WTC11 (cell line): ENCODE measurements at regions not wholly inside any gene's neighbourhood (a gene's known extent, or its start where the extent isn't known, plus 50 kb on each side); places are given as distances from the start of the nearest gene placed in this dataset.

Source experiments
- ATAC-seq: fragments of 200-7000 bp; cut with Tn5 transposase; 2 replicates; pipeline ENCODE4 v1.10.0; 2021; ENCODE audit warnings: mild to moderate bottlenecking, moderate library complexity
- CTCF ChIA-PET: fragments of 300-600 bp; sonication (Branson Sonifier 250); formaldehyde crosslinking; loops from one replicate; lab custom pipeline; 2021; ENCODE audit warnings: antibody characterized with exemption; lab: Charles Lee
- POLR2A ChIA-PET: fragments of 350-600 bp; sonication (Branson Sonifier 250); formaldehyde crosslinking; loops from one replicate; lab custom pipeline; 2021; ENCODE audit warnings: antibody characterized with exemption; lab: Charles Lee
- DNase-seq: peaks from one replicate; pipeline ENCODE4 v3.0.0; 2021; ENCODE audit warnings: low spot score
- H3K27ac Mint-ChIP-seq: 2 replicates; pipeline ENCODE4 v1.8.0; 2021; ENCODE audit warnings: mixed read lengths
- H3K27me3 Mint-ChIP-seq: 2 replicates; pipeline ENCODE4 v1.8.0; 2021; ENCODE audit warnings: low read depth, mild to moderate bottlenecking, moderate library complexity, mixed read lengths
- H3K36me3 Mint-ChIP-seq: 2 replicates; pipeline ENCODE4 v1.8.0; 2021; ENCODE audit warnings: mixed read lengths
- H3K4me1 Mint-ChIP-seq: 2 replicates; pipeline ENCODE4 v1.8.0; 2022; ENCODE audit warnings: mixed read lengths
- H3K4me3 Mint-ChIP-seq: 2 replicates; pipeline ENCODE4 v1.8.0; 2021; ENCODE audit warnings: mild to moderate bottlenecking, moderate library complexity, mixed read lengths
- H3K9me3 Mint-ChIP-seq: 2 replicates; pipeline ENCODE4 v1.8.0; 2021; ENCODE audit warnings: mixed read lengths
- ATF1 ChIP-seq: sonication (generic); formaldehyde crosslinking; IDR thresholded peaks from 2 replicates; pipeline ENCODE4 v1.8.1; 2023; ENCODE audit warnings: mild to moderate bottlenecking, moderate library complexity, missing genetic modification reagents
- CBFB ChIP-seq: sonication (generic); formaldehyde crosslinking; IDR thresholded peaks from 2 replicates; pipeline ENCODE4 v1.8.1; 2022; ENCODE audit warnings: mild to moderate bottlenecking, low read depth, missing genetic modification reagents
- ELF4 ChIP-seq: sonication (generic); formaldehyde crosslinking; IDR thresholded peaks from 2 replicates; pipeline ENCODE4 v1.8.1; 2022; ENCODE audit warnings: low read depth, mild to moderate bottlenecking, moderate library complexity, missing genetic modification reagents
- EMX1 ChIP-seq: fragments of 250-450 bp; sonication (Bioruptor Pico); IDR thresholded peaks from 2 replicates; pipeline ENCODE4 v1.8.0; 2021; ENCODE audit warnings: mild to moderate bottlenecking
- FOXJ3 ChIP-seq: sonication (generic); formaldehyde crosslinking; IDR thresholded peaks from 2 replicates; pipeline ENCODE4 v1.9.0; 2021; ENCODE audit warnings: missing genetic modification reagents, mild to moderate bottlenecking, borderline replicate concordance
- JAZF1 ChIP-seq: fragments of 250-450 bp; sonication (Bioruptor Pico); IDR thresholded peaks from 2 replicates; pipeline ENCODE4 v1.9.0; 2021; ENCODE audit warnings: moderate library complexity, mild to moderate bottlenecking, inconsistent platforms
- JUN ChIP-seq: sonication (generic); formaldehyde crosslinking; IDR thresholded peaks from 2 replicates; pipeline ENCODE4 v1.8.0; 2023; ENCODE audit warnings: mild to moderate bottlenecking, missing genetic modification reagents
- MXD4 ChIP-seq: fragments of 250-450 bp; sonication (Bioruptor Pico); IDR thresholded peaks from 2 replicates; pipeline ENCODE4 v1.8.0; 2021; ENCODE audit warnings: mild to moderate bottlenecking, moderate library complexity, borderline replicate concordance
- NFYB ChIP-seq: sonication (generic); formaldehyde crosslinking; conservative IDR thresholded peaks from 2 replicates; pipeline ENCODE4 v1.8.0; 2022; ENCODE audit warnings: low read depth, missing genetic modification reagents
- NR1H2 ChIP-seq: sonication (generic); formaldehyde crosslinking; IDR thresholded peaks from 2 replicates; pipeline ENCODE4 v1.9.0; 2021; ENCODE audit warnings: mild to moderate bottlenecking, moderate library complexity, missing genetic modification reagents
- NR3C1 ChIP-seq: sonication (generic); formaldehyde crosslinking; conservative IDR thresholded peaks from 2 replicates; pipeline ENCODE4 v1.8.1; 2023; ENCODE audit warnings: low read depth, mild to moderate bottlenecking, missing genetic modification reagents
- RORB ChIP-seq: fragments of 250-450 bp; sonication (Bioruptor Pico); IDR thresholded peaks from 2 replicates; pipeline ENCODE4 v1.9.0; 2021; ENCODE audit warnings: mild to moderate bottlenecking
- SMAD4 ChIP-seq: sonication (generic); formaldehyde crosslinking; IDR thresholded peaks from 2 replicates; pipeline ENCODE4 v1.8.0; 2022; ENCODE audit warnings: mild to moderate bottlenecking, missing genetic modification reagents
- SOX15 ChIP-seq: fragments of 250-450 bp; sonication (Bioruptor Pico); IDR thresholded peaks from 2 replicates; pipeline ENCODE4 v1.9.0; 2021; ENCODE audit warnings: mild to moderate bottlenecking
- TCF7 ChIP-seq: sonication (generic); formaldehyde crosslinking; IDR thresholded peaks from 2 replicates; pipeline ENCODE4 v1.8.0; 2022; ENCODE audit warnings: mild to moderate bottlenecking, low read depth, missing genetic modification reagents, moderate library complexity
- TEAD4 ChIP-seq: sonication (generic); formaldehyde crosslinking; IDR thresholded peaks from 2 replicates; pipeline ENCODE4 v1.8.0; 2022; ENCODE audit warnings: mild to moderate bottlenecking, missing genetic modification reagents
- TP53 ChIP-seq: sonication (generic); formaldehyde crosslinking; IDR thresholded peaks from 2 replicates; pipeline ENCODE4 v1.8.1; 2023; ENCODE audit warnings: mild to moderate bottlenecking, missing genetic modification reagents
- ZNF317 ChIP-seq: sonication (generic); formaldehyde crosslinking; IDR thresholded peaks from 2 replicates; pipeline ENCODE4 v1.8.1; 2023; ENCODE audit warnings: low read depth, mild to moderate bottlenecking, moderate library complexity, missing genetic modification reagents, borderline replicate concordance
- ZNF396 ChIP-seq: fragments of 250-450 bp; sonication (Bioruptor Pico); IDR thresholded peaks from 2 replicates; pipeline ENCODE4 v1.8.0; 2021; ENCODE audit warnings: mild to moderate bottlenecking, moderate library complexity, borderline replicate concordance
- ZNF423 ChIP-seq: fragments of 250-450 bp; sonication (Bioruptor Pico); IDR thresholded peaks from 2 replicates; pipeline ENCODE4 v2.1.2; 2022; ENCODE audit warnings: mild to moderate bottlenecking, moderate library complexity
- TF ChIP-seq, protein P1 (sequence below): fragments of 250-450 bp; sonication (Bioruptor Pico); IDR thresholded peaks from 2 replicates; pipeline ENCODE4 v1.9.0; 2021; ENCODE audit warnings: mild to moderate bottlenecking
- TF ChIP-seq, protein P2 (sequence below): sonication (generic); formaldehyde crosslinking; conservative IDR thresholded peaks from 2 replicates; pipeline ENCODE4 v1.8.1; 2022; ENCODE audit warnings: mild to moderate bottlenecking, missing genetic modification reagents
- TF ChIP-seq, protein P3 (sequence below): fragments of 250-450 bp; sonication (Bioruptor Pico); IDR thresholded peaks from 2 replicates; pipeline ENCODE4 v1.9.0; 2021; ENCODE audit warnings: moderate library complexity, mild to moderate bottlenecking, inconsistent platforms, borderline replicate concordance
- TF ChIP-seq, protein P4 (sequence below): sonication (generic); formaldehyde crosslinking; IDR thresholded peaks from 2 replicates; pipeline ENCODE4 v1.8.0; 2023; ENCODE audit warnings: mild to moderate bottlenecking, missing genetic modification reagents
- TF ChIP-seq, protein P5 (sequence below): sonication (generic); formaldehyde crosslinking; IDR thresholded peaks from 2 replicates; pipeline ENCODE4 v1.8.1; 2022; ENCODE audit warnings: low read depth, mild to moderate bottlenecking, moderate library complexity, missing genetic modification reagents, borderline replicate concordance
- TF ChIP-seq, protein P6 (sequence below): fragments of 250-450 bp; sonication (Bioruptor Pico); IDR thresholded peaks from 2 replicates; pipeline ENCODE4 v1.8.0; 2021; ENCODE audit warnings: mild to moderate bottlenecking
- TF ChIP-seq, protein P7 (sequence below): sonication (generic); formaldehyde crosslinking; IDR thresholded peaks from 2 replicates; pipeline ENCODE4 v1.8.0; 2023; ENCODE audit warnings: missing genetic modification reagents
- TF ChIP-seq, protein P8 (sequence below): sonication (generic); formaldehyde crosslinking; IDR thresholded peaks from 2 replicates; pipeline ENCODE4 v1.8.1; 2022; ENCODE audit warnings: mild to moderate bottlenecking, moderate library complexity, missing genetic modification reagents

DNA sequence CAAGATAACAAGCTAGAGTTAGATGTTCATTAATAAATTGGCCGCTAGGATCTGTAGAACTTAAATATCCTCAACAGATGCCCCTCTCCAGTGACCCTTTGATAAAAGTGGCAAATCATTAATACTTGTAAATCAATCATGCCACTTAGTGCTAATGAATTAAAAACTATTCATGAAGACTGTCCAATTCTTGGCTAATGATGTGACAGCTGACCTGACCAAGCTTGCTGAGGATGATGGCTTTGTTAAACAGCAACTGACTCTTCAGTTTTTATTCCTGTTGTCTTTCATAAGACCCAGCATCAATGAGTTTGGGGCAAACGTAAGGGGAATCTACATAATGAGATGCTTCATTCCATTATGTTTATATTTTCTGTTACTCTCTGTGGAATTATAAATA is 396.8 kb upstream of the NMUR2 start:
- DNase-seq (no peak), ATAC-seq (no peak)
- no peaks in the 10 kb centered on the region for H3K9me3 Mint-ChIP-seq
- no peaks in the 10 kb centered on the region for H3K4me1 Mint-ChIP-seq
- H3K27me3 Mint-ChIP-seq, result no peaks in the 10 kb centered on the region
- CTCF ChIA-PET, result no interaction called here
- POLR2A ChIA-PET, result no interaction called here
- H3K36me3 Mint-ChIP-seq, result no peaks in the 10 kb centered on the region
- TF ChIP-seq JUN (CRISPR knock-in tag) (no peak), EMX1 (CRISPR knock-in tag) (no peak), CBFB (no peak), RORB (no peak), NR1H2 (CRISPR knock-in tag) (no peak), SOX15 (CRISPR knock-in tag) (no peak), NFYB (CRISPR knock-in tag) (no peak), NR3C1 (CRISPR knock-in tag) (no peak)
- TF ChIP-seq, protein P1, sequence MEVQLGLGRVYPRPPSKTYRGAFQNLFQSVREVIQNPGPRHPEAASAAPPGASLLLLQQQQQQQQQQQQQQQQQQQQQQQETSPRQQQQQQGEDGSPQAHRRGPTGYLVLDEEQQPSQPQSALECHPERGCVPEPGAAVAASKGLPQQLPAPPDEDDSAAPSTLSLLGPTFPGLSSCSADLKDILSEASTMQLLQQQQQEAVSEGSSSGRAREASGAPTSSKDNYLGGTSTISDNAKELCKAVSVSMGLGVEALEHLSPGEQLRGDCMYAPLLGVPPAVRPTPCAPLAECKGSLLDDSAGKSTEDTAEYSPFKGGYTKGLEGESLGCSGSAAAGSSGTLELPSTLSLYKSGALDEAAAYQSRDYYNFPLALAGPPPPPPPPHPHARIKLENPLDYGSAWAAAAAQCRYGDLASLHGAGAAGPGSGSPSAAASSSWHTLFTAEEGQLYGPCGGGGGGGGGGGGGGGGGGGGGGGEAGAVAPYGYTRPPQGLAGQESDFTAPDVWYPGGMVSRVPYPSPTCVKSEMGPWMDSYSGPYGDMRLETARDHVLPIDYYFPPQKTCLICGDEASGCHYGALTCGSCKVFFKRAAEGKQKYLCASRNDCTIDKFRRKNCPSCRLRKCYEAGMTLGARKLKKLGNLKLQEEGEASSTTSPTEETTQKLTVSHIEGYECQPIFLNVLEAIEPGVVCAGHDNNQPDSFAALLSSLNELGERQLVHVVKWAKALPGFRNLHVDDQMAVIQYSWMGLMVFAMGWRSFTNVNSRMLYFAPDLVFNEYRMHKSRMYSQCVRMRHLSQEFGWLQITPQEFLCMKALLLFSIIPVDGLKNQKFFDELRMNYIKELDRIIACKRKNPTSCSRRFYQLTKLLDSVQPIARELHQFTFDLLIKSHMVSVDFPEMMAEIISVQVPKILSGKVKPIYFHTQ (CRISPR knock-in tag), result no peak
- TF ChIP-seq, protein P2, sequence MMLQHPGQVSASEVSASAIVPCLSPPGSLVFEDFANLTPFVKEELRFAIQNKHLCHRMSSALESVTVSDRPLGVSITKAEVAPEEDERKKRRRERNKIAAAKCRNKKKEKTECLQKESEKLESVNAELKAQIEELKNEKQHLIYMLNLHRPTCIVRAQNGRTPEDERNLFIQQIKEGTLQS (CRISPR knock-in tag), result no peak
- TF ChIP-seq, protein P3, sequence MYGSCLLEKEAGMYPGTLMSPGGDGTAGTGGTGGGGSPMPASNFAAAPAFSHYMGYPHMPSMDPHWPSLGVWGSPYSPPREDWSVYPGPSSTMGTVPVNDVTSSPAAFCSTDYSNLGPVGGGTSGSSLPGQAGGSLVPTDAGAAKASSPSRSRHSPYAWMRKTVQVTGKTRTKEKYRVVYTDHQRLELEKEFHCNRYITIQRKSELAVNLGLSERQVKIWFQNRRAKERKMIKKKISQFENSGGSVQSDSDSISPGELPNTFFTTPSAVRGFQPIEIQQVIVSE (CRISPR knock-in tag), result no peak
- no peak overlapping the region for H3K4me3 Mint-ChIP-seq
- no peak overlapping the region for H3K27ac Mint-ChIP-seq

DNA sequence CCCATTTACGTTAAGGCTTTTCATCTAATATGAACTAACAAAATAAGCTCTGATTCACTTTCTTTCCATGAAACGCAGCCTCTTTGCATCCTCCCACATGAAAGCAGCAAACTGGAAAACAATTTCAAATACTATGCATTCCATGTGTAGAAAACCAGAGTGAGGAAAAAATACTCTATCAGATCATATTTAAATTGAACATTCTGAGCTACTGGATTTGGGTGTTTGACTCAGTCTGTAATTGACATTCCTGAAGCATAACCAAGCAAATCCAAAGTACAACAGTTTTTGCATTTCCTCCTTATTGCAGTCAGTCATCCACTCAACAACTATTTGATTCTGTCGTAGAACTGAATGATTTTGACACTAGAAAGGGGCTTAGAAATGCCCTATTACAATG is 399.1 kb upstream of the NMUR2 start:
- H3K27me3 Mint-ChIP-seq, result no peaks in the 10 kb centered on the region
- no peak overlapping the region for H3K27ac Mint-ChIP-seq
- no peaks in the 10 kb centered on the region for H3K9me3 Mint-ChIP-seq
- POLR2A ChIA-PET, result no interaction called here
- no peak for DNase-seq
- H3K4me1 Mint-ChIP-seq, result peaks cover 5% of the 10 kb centered on the region; the same call in 1 of the 2 replicates
- no peak overlapping the region for H3K4me3 Mint-ChIP-seq
- CTCF ChIA-PET, result no interaction called here
- H3K36me3 Mint-ChIP-seq, result no peaks in the 10 kb centered on the region
- ATAC-seq, result no peak
- TF ChIP-seq, protein P4, sequence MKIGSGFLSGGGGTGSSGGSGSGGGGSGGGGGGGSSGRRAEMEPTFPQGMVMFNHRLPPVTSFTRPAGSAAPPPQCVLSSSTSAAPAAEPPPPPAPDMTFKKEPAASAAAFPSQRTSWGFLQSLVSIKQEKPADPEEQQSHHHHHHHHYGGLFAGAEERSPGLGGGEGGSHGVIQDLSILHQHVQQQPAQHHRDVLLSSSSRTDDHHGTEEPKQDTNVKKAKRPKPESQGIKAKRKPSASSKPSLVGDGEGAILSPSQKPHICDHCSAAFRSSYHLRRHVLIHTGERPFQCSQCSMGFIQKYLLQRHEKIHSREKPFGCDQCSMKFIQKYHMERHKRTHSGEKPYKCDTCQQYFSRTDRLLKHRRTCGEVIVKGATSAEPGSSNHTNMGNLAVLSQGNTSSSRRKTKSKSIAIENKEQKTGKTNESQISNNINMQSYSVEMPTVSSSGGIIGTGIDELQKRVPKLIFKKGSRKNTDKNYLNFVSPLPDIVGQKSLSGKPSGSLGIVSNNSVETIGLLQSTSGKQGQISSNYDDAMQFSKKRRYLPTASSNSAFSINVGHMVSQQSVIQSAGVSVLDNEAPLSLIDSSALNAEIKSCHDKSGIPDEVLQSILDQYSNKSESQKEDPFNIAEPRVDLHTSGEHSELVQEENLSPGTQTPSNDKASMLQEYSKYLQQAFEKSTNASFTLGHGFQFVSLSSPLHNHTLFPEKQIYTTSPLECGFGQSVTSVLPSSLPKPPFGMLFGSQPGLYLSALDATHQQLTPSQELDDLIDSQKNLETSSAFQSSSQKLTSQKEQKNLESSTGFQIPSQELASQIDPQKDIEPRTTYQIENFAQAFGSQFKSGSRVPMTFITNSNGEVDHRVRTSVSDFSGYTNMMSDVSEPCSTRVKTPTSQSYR, result no peak
- TF ChIP-seq ZNF423 (CRISPR knock-in tag) (no peak), ZNF396 (CRISPR knock-in tag) (no peak), ATF1 (CRISPR knock-in tag) (no peak), ELF4 (no peak), MXD4 (no peak), JAZF1 (CRISPR knock-in tag) (no peak), TCF7 (CRISPR knock-in tag) (no peak), TP53 (CRISPR knock-in tag) (no peak), ZNF317 (CRISPR knock-in tag) (no peak), SMAD4 (no peak), TEAD4 (CRISPR knock-in tag) (no peak), FOXJ3 (CRISPR knock-in tag) (no peak), EMX1 (CRISPR knock-in tag) (no peak)
- TF ChIP-seq, protein P5, sequence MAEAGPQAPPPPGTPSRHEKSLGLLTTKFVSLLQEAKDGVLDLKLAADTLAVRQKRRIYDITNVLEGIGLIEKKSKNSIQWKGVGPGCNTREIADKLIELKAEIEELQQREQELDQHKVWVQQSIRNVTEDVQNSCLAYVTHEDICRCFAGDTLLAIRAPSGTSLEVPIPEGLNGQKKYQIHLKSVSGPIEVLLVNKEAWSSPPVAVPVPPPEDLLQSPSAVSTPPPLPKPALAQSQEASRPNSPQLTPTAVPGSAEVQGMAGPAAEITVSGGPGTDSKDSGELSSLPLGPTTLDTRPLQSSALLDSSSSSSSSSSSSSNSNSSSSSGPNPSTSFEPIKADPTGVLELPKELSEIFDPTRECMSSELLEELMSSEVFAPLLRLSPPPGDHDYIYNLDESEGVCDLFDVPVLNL (CRISPR knock-in tag), result no peak
- TF ChIP-seq, protein P6, sequence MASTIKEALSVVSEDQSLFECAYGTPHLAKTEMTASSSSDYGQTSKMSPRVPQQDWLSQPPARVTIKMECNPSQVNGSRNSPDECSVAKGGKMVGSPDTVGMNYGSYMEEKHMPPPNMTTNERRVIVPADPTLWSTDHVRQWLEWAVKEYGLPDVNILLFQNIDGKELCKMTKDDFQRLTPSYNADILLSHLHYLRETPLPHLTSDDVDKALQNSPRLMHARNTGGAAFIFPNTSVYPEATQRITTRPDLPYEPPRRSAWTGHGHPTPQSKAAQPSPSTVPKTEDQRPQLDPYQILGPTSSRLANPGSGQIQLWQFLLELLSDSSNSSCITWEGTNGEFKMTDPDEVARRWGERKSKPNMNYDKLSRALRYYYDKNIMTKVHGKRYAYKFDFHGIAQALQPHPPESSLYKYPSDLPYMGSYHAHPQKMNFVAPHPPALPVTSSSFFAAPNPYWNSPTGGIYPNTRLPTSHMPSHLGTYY (CRISPR knock-in tag), result no peak
- TF ChIP-seq, protein P7, sequence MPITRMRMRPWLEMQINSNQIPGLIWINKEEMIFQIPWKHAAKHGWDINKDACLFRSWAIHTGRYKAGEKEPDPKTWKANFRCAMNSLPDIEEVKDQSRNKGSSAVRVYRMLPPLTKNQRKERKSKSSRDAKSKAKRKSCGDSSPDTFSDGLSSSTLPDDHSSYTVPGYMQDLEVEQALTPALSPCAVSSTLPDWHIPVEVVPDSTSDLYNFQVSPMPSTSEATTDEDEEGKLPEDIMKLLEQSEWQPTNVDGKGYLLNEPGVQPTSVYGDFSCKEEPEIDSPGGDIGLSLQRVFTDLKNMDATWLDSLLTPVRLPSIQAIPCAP, result no peak
- TF ChIP-seq, protein P8, sequence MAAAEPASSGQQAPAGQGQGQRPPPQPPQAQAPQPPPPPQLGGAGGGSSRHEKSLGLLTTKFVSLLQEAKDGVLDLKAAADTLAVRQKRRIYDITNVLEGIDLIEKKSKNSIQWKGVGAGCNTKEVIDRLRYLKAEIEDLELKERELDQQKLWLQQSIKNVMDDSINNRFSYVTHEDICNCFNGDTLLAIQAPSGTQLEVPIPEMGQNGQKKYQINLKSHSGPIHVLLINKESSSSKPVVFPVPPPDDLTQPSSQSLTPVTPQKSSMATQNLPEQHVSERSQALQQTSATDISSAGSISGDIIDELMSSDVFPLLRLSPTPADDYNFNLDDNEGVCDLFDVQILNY (CRISPR knock-in tag), result no peak
